Fibroblast of skin of abdomen (primary cell): ENCODE measurements at regions not wholly inside any gene's neighbourhood (a gene's known extent, or its start where the extent isn't known, plus 50 kb on each side); places are given as distances from the start of the nearest gene placed in this dataset.

Experiments used
- DNase-seq: peaks from one replicate; pipeline ENCODE4 v3.0.0-alpha.2; 2013

DNA sequence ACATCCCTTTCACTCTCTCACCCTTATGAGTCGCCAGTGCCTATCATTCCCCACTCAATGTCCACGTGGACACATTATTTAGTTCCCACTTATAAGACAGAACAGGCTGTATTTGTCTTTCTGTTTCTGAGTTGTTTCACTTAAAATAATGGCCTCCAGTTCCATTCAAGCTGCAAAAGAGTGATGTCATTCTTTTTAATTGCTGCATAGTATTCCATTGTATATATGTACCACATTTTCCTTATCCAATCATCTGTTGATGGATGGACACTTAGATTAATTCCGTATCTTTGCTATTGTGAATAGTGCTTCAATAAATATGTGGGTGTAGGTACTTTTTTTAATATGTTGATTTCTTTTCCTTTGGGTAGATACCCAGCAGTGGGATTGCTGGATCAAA lies 79.1 kb downstream of the ZNF365 start:
- no peak for DNase-seq

DNA sequence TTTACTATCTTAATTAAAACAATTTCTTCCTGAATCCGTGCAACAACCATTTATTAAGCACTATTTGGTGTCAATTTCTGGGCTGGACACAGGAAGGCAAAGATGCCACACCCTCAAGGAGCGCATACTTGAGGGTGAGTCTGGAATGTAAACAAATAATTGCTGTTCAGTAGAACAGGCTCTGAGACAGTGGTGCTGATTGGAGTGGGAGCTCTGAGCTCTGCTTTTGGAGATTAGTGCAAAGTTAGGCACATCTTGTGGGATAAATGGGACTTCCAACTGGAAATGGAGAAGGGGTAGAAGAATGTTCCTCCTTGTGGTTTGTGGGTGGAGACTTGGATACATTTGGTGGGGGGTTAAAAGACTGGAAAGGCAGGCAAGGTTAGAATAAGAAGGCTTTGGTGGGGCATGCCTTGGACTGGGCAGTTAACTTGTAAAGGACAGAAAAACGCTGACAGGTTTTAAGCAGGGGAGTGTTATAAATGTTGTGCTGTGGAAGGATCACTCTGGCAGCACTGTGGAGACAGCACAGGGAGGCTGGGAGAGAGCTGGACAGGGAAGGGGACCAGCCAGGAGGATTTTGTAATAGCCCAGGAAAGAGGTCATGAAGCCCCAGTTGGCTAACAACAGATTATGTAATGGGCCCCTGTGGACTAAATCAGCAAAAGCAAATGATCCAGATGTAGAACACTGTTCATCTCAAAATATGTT lies 80.7 kb downstream of the ZNF365 start:
- DNase-seq: peak; percentile 80

DNA sequence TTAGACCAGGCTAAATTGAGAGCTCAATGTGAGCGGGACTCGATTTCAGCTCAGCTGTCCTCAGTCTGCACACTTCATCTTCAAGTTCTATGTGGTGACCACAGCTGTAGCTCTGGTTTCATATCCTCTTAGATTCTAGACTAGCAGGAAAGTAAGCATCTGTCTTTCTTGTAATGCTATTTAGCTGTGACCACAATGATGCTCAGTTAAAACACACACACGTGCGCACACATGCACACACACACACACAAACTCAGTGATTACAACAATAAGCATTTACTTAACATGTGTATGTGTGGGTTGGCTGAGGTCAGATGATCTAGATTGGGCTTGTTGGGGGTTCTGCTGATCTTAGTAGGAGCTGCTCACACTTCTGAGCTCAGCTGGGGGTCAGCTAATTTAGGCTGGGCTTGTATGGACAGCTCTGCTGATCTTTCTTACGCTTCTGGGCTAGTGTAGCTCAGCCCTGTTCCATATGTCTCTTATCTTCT lies 82.5 kb downstream of the ZNF365 start:
- peak; percentile 82 for DNase-seq

DNA sequence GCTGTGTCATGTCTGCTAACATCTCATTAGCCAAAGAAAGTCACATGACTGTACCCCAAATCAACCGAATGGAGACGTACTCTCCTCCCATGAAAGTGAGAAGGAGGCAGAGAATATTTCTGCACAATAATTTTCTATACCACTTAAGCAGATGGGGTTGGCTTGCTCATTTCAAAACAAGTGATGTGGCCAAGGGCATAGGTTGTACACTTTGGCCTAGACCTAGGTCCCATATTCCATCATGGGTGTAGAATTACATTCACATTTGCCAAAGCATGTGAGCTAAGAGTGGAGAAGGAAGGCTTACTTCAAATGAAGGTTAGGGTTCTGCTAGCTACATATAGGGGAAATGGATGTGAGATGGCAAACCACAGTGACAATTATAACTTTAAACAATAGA lies 83.0 kb downstream of the ZNF365 start:
- DNase-seq: no peak

DNA sequence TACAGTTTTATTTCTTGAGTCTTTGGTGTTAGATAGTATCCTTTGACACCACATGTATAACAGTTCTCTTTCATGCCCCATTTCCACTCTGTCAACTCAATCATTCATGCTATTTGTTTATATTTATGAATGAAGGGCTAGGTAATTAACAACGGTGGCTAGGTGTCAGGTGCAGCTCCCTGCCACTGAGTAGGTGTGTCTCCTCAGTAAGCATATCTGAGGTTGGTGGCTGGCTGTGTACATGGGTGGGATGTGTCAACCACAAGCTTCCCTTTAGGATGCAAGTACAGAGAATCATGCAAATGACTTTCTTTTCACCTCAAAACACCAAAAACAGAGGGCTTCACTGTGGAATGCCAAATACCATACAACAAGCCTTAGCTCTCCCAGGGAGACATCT lies 83.4 kb downstream of the ZNF365 start:
- DNase-seq: no peak

DNA sequence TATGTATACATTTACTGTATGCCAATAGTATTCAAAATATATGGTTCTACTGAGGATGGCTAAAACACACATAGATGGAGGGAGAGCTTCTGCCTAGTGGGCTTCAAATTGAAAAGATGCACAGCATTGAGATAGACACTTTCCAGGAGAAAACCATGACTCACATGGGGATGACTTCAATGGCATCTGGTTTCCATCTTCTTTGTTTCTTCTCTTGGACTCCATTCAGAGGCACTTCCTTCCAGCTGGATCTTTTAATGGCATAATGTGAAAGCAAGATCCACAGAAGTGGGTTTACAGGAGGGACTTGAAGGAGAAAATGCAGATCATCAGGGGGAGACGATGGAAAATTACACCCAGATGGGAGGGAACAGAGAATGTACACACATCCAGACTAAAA lies 84.9 kb downstream of the ZNF365 start:
- DNase-seq: peak; percentile 90

DNA sequence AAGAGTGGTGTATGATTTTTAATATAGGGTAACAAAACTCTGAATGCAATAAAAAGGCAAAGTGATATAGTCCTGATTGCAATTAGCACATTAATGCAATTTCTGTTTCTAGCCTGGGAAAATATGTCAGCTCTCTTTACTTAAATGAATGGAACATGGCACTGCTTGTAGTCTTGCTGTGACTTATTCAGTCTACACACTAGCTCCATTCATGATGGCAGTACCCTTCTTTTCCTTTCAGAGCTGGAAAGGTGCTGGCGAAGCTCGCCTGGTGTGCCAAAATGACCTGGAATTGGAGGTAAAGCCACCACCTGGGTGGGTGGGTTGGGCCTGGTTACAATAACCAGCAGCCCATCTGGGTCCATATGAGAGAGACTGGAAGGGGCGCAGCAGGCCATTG lies 85.3 kb downstream of the ZNF365 start:
- no peak for DNase-seq

DNA sequence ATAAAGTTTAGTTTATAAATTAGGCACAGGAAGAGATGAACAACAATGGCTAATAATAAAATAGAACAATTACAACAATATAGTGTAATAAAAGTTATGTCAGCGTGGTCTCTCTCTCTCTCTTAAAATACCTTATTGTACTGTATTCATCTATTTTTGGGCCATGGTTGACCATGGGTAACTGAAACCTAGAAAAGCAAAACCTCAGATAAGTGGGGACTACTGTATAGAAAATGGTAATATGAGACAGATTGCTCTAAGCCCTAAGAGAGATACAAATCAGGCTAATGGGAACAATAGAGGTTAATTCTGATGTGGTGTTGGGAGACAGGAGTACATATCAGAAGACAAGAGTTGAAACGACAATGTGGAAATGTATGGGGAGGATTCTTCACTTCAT lies 86.2 kb downstream of the ZNF365 start:
- DNase-seq: no peak

DNA sequence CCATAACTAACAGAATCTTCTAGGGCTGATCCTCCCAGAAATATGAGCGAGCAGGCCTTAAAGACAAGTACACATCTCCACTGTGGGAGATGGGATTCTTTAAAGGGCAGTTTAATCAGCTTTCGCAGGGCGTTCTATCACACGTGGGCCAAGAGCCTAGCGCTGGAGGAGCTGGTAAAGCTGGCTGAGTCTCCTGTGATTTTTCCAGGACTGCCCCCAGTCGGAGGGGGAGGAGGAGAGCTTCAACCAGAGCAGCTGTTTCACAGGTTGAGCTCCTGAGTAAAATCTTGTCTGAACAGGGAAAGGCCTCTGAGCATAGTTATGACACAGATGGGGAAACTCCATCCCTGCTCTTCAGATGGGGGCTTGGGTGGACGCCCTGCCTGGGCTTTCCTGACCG lies 87.0 kb downstream of the ZNF365 start:
- DNase-seq: no peak

DNA sequence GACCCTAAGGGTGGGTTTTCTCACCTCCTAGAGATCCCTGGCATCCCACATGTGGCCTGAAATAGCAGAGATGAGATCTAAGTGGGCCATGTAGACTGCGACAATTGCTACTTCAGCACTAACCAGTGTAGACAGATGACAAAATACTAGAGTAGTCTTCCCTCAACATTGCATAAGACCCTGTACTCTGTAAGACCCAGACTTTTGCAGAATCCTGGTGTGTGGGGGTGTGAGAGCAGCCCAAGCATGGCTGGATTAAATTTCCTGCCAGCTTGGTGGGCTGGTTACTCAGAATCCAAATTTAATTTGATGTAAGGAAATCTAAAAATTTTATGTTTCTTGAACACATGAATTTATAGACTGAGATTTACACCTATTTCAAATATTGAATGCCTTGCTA lies 88.3 kb downstream of the ZNF365 start:
- DNase-seq: no peak

DNA sequence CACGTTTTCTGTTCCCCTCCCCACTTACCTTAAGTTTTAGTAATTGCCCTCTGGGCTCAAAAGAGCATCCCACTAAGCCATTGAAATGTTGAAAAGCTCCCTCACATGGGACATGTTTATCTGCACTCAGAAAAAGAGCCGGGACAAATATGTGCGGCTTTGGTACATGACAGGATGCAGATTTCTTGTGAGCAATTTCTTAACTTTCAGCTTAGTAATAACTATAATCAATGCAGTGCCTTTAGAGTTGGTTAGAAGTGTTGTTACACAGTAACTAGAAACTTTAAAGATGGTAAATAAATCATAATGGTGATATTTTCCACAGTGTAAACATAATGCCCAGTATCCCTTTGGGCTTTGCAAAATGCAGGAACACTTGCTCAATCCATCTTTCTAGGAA lies 89.2 kb downstream of the ZNF365 start:
- no peak for DNase-seq

DNA sequence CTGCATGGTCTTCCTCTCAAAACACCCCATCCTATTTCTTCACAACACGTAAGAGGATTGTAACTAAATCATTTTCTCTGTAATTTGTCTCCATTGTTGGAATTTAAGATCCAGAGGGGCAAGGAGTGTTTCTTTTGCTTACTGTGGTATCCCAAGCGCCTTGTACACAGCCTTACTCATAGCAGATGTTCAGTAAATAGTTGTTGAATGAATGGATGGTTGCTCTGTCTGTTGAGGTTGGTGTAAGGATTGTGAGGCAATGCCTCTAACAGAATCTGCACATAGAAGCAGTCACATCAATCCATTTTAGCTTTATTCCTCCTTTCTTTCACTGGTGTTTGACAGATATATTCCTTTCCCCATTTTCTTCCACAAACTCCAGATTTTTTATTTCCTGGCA lies 90.1 kb downstream of the ZNF365 start:
- DNase-seq: peak; percentile 9

DNA sequence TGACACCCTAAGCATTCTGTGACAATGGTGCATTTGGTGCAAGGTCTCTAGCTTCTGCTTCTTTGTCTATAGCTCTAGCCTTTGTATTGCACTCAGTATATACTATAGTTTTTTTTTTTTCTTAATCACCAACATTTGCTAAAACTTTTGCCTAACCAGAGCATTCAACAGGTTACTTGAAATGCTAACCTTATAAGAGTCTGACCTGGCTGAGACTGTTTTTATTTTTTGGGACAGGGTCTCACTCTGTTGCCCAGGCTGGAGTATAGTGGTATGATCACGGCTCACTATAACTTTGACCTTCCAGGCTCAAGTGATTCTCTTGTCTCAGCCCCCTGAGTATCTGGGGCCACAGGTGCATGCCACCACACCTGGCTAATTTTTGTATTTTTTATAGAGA lies 92.4 kb downstream of the ZNF365 start:
- no peak for DNase-seq

DNA sequence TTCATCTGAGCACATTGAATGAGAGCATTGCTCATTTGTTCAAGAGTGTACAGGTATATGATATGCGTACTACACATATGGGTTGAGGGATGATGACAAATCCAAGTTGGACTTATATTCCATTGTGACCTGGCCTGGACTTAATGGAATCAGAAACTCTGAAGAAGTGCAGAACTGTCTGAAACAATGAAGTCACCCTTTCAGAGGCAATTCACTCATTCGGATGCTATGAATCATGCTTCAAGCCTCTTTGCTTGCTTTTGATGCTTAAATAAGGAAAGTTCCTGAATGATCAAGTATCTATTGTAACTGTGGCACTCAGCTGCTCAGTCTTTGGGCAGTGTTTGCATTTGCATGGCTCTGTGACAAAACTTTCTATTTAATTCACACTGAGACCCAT lies 93.4 kb downstream of the ZNF365 start:
- DNase-seq: peak; percentile 50

DNA sequence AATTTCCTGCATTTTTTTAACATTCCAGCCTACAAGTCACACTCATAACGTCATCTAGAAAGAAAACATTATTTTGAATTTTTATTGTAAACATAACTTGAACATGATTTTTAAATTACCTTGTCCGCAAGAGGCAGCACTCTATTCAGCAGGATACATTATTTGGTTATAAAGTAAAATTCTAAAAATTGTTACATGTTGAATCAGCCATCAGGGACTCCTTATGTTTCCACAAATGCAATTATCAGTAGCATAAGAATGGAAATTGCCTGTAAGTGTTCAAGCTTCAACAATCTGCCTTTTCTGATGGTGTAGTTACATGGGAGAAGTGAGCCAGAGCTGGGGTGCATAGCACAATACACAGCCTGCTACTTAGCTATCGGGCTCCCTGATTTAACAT lies 97.5 kb downstream of the ZNF365 start:
- DNase-seq: peak; percentile 59

DNA sequence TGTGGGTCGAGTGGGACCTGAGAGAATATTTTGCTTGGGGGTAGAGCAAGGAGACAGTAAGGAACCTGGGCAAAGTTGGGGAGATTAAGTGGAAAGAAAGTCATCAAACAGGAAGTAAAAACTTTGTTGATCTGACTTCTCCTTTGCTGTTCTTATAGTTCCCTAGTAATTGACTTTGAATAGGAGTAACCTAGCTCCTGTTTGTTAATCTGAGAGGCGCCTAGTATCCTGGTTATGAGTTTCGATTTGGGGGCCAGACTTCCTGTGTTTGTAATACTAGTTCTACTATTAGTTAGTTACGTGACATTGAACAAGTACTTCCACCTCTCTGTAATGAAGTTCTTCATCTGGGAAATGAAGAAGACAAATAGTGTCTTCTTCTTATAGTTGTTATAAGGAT lies 99.1 kb downstream of the ZNF365 start:
- DNase-seq: no peak

DNA sequence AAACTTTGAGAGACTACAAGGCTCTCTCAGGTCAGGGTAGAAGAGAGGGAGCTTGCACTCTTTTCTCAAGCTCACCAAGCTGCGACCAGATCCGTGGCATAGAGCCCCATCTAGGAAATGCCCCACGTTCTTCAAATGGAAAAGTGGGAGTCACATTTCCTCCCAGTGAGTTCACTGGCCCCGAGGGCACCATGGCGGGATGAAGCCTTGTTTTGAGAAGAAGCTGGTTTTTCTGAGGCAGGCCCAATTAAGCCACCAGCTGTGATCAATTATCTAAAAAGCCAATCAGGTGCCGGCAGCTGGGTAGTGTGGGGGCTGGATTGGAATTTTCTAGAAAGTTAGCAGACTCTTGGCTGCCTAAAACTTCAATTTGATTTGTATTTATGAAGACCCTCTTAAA lies 101.4 kb downstream of the ZNF365 start:
- DNase-seq: no peak

DNA sequence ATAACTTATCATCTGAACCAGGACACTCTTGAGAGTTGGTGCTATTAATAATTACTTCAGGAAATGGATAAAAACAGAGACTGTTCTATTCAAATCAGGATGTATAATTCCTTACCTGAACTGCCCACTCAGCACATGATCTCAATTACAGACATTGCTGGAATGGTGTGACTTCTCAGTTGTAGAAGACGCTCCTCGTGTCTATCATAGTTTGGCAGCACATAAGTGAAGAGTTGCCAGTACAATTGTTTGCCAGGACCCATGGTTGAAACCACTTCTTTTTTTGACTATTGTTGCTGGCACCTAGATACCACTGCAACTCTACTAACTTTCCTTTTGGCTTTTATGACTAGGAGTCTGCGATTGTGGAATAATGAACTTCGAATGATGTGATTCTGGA lies 105.4 kb downstream of the ZNF365 start:
- DNase-seq: no peak

DNA sequence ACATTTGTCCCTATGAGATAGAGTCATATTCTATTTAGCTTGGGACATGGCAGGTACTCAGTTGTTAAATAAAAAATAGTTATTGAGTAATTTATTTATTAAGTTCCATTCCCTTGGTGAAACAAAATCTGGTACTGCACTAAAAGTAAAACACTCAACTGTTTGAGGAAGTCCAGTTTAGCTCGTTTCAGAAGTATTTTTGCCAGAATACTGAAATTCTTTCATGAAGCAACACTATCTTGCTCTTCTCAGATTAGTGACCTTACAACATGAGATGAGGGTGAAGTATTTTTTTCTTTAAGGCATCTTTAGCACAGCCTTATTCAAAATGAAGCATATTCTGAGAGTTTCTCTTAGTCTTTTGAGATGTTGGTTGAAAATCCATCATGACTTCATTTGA lies 106.0 kb downstream of the ZNF365 start:
- no peak for DNase-seq

DNA sequence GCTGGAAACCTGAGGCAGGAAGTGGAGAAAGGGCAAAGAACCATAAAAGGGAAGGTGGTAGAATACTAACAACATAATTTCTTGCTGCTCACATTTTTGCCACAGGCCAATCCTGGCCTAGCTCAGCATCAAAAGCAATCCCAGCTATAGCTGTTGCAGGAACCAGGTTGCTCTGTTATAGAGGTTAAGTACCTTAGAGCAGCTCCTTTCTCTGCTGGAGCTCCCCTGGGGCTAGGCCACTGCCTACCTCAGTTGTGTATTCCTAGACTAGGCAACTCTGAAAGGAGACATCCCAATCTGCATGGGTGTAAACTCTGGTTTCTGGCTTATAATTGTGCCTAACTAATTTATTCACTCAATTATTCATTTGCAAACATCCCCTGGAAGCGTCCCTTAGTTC lies 108.4 kb downstream of the ZNF365 start:
- DNase-seq: no peak

DNA sequence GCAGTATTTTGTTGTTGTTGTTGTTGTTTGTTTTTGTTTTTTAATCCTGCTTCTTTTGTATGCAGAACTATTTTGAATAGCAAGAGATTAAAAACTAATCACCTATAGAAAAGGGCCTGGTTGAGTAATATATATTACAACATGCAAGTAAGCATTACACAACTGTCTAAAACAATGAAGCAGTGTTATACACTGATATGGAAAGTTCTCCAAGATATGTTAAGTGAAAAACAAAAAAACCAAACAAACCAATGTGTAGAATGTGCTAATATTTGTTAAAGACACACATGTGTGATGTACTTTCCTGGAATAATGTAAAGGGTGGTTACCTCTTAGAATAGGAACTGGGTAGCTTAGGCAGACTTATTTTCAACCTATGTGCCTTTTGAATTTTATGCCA lies 117.4 kb downstream of the ZNF365 start:
- no peak for DNase-seq

DNA sequence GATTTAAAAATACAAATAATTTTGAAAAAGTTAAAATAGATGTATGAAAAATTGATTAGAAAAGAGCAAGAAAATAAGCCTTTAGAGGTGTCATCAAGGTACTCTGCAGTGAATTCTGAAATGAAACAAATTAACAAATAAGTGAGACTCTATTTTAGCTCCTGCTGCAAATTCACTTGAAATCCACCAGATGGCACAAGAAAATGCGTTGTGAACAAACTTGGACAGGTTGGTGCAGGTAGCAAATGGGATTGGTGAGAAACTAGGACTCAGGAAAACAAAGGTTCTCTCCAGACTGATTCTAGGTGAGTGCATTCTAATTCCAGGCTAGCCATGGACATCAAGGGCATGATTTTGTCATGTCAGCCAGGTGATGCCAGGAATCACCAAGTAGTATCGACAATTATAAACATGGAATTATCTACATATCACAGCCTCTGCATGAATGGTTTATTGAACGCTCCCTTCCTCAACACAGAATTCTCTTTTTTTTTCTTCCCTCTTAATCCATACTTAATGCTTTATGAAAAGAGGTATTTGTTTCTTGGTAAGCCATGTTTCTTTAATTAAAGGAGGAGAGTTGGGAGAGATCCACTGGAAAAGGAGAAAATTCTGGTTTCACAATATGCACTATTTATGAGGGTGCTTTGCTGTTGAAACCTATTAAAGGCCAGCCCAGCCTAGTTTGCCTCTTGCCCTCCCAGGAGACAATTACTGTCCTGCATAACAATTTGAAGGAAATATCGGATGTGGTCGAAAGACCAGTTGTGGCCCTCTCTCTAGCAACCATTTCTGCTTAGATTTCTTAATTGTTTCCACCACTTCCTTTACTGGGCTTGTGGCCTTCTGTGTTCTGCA lies 118.1 kb downstream of the ZNF365 start:
- DNase-seq: peak; percentile 52

DNA sequence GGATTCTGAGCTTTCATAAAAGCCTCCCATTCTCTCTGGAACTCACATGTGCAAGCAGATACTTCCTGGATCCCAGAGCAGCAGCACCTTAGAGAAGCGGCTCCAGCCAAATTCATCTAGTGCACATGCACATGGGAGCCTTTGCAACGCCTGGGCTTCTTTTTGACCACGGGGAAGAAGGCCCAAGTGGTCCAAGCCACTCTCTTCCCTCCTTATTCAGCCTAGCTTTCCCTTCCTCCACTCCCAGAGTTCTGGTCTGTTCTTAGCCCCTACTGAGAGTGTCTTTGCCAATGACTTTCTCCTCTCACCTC lies 118.7 kb downstream of the ZNF365 start:
- no peak for DNase-seq

DNA sequence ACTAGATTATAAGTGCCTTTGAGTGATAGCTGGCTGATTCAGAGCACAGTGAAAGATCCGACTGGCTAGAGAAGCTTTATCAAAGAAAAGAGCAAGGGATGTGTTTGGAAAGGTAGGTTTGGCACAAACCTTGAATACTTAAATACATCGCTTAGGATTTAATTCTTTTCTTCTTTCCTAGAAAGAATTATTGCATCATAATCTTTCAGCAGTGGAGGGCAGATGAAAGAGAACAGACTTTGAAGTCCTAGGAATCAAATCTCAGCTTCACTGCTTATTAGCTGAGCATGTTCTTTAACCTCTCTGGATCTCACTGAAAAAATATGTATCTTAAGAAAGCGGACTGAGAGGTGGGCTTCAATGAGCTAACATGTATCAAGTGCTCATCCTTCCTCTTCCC lies 122.8 kb downstream of the ZNF365 start:
- no peak for DNase-seq
